ENCODE measurements at regions not wholly inside any gene's neighbourhood (a gene's known extent, or its start where the extent isn't known, plus 50 kb on each side); places are given as distances from the start of the nearest gene placed in this dataset.

DNA sequence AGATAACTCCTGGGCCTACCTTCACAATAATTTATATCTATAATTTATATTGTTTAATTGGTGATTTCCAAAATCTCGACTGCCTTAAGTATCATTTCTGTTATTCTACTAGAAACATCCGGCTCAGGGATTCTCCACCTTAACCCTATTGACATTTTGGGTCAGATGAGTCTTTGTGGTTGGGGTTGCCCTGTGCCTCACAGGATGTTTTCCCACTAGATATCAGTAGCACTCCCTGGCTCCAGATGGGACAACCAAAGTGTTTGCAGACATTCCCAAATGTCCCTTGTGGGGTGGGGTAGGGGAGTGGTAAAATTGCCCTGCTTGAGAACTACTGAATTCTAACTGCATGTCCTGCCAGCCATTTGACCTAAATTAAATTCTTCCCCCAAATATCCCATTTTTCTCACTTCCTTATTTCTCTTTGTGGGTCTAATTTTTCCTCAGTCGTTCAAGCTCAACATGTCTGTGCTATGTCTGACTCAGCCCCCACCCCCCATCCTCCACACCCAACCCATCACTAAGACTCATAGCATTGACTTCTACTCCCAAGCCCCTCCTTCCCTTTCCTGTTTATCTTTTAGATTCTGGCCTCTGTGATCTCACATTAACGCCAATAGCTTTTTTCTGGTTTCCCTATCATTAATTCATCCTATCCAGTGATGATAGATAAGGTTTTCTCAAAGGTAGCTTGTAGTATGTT is 545.1 kb downstream of the EFNB2 start:
- H3K4me1 ChIP-seq (replicated peaks in 1 of 2) = no peaks in the 10 kb centered on the region
- H3K36me3 ChIP-seq (replicated peaks in 1 of 2) = no peaks in the 10 kb centered on the region
- DNase-seq = no peak
- 65 to 78% (median 67%) methylated on average over 4 of the region's 4 CpGs for WGBS, 4 donors
- H3K4me3 ChIP-seq = no peak overlapping the region
- no peaks in the 10 kb centered on the region for H3K27me3 ChIP-seq
- intact Hi-C loops (cut with DNase I) = no loop called here
- no peak overlapping the region for H3K27ac ChIP-seq
- TF ChIP-seq POLR2A (IDR thresholded peaks at IDR 0.05) = no peak
- TF ChIP-seq, protein P1, sequence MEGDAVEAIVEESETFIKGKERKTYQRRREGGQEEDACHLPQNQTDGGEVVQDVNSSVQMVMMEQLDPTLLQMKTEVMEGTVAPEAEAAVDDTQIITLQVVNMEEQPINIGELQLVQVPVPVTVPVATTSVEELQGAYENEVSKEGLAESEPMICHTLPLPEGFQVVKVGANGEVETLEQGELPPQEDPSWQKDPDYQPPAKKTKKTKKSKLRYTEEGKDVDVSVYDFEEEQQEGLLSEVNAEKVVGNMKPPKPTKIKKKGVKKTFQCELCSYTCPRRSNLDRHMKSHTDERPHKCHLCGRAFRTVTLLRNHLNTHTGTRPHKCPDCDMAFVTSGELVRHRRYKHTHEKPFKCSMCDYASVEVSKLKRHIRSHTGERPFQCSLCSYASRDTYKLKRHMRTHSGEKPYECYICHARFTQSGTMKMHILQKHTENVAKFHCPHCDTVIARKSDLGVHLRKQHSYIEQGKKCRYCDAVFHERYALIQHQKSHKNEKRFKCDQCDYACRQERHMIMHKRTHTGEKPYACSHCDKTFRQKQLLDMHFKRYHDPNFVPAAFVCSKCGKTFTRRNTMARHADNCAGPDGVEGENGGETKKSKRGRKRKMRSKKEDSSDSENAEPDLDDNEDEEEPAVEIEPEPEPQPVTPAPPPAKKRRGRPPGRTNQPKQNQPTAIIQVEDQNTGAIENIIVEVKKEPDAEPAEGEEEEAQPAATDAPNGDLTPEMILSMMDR (IDR thresholded peaks at IDR 0.05) = no peak
- H3K9me3 ChIP-seq (replicated peaks in 1 of 3) = no peaks in the 10 kb centered on the region

DNA sequence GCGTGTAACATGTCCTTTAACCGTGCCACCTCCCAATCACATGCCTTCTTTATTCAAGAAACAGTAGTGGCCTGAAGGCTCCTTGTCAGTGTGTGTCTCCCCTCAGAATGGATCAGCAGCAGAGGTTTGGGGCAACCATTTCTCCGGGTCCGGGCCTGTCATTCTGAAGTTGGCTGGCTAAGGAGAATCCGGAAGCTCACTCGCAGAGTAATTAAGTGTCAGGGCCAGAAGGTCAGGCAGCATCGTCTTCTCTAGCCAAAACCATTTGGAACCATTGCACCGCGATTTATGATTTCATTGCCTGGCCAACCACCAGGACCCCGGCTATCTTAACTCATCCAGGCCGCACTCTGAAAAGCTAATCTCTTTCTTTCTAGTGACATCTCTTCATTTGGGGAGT is 550.8 kb downstream of the EFNB2 start:
- 69 to 79% (median 75%) methylated on average over 11 of the region's 11 CpGs for WGBS, 4 donors
- no peaks in the 10 kb centered on the region for H3K9me3 ChIP-seq (replicated peaks in 1 of 3)
- no peak overlapping the region for H3K27ac ChIP-seq

DNA sequence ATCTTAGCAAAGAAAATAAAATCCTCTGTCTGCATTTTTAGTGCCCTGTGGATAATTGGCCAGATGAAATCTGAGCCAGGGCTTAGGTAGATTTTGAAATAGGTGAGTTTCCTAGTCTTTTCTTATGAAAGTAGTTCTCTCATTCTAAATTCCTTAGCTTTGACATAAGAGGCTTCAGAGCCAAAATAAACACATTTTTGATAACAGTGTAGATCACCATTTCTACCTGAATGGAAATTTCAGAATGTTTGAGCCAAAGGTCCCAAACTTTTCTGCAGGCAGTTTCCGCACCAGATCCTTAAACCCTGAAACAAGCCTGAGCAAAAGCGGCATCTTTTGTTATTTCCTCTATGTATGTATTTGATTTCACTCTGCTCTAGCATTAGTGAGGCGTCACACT is 551.2 kb downstream of the EFNB2 start:
- H3K36me3 ChIP-seq (replicated peaks in 1 of 2) = no peaks in the 10 kb centered on the region
- no peak overlapping the region for H3K27ac ChIP-seq
- no peak for TF ChIP-seq POLR2A (IDR thresholded peaks at IDR 0.05)
- TF ChIP-seq, protein P1 (IDR thresholded peaks at IDR 0.05) = no peak
- intact Hi-C loops (cut with DNase I) = no loop called here
- 91 to 99% (median 93%) methylated on average over 3 of the region's 3 CpGs for WGBS, 4 donors
- no peak for DNase-seq
- H3K9me3 ChIP-seq (replicated peaks in 1 of 3) = no peaks in the 10 kb centered on the region
- no peaks in the 10 kb centered on the region for H3K27me3 ChIP-seq
- no peak overlapping the region for H3K4me3 ChIP-seq
- no peaks in the 10 kb centered on the region for H3K4me1 ChIP-seq (replicated peaks in 1 of 2)

More for the DNA sequence above, 550.8 kb downstream of the EFNB2 start:
- H3K4me3 ChIP-seq = no peak overlapping the region
- H3K27me3 ChIP-seq = no peaks in the 10 kb centered on the region
- no peaks in the 10 kb centered on the region for H3K4me1 ChIP-seq (replicated peaks in 1 of 2)
- TF ChIP-seq, protein P1 (IDR thresholded peaks at IDR 0.05) = no peak
- no peak for TF ChIP-seq POLR2A (IDR thresholded peaks at IDR 0.05)
- intact Hi-C loops (cut with DNase I) = no loop called here
- H3K36me3 ChIP-seq (replicated peaks in 1 of 2) = no peaks in the 10 kb centered on the region
- no peak for DNase-seq

DNA sequence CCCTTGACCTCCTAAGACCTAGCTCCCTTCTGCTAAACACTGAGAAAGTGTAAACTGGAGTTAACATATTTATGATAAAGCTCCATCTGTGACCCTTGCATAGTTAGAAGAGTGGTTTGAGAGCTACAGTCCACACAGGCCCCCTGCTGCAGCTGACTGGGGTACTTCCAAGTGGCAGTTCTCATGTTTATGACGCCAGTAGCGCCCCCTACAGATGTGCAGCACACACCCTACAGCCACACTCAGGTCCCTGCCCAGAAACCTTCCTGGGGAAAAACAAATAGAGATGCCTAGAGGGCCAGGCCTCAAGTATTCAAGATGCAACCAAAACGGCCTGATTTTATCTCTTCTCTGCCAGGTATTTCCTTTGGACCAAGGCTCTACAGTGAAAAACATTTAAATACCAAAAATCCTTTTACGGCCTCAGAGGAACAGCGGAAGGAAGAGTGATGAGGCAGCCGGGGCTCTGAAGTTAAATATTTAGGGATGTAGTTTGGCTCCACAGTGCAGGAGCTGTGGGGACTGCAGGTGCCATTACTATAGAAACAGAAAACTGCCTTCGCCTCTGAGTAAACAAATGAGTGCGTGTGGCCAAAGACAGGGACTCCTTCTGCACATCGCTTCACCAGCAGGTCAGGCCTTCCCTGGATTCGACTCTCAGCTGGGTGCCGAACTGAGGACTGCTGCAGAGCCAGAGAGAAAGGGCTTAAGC is 553.1 kb downstream of the EFNB2 start:
- Histone ChIP-seq H3K9me3 (replicated peaks in 1 of 3) (no peaks in the 10 kb centered on the region), H3K27ac (no peak overlapping the region), H3K36me3 (replicated peaks in 1 of 2) (no peaks in the 10 kb centered on the region), H3K4me1 (replicated peaks in 1 of 2) (no peaks in the 10 kb centered on the region), H3K4me3 (no peak overlapping the region), H3K27me3 (no peaks in the 10 kb centered on the region)
- TF ChIP-seq, protein P1 (IDR thresholded peaks at IDR 0.05) = no peak
- TF ChIP-seq POLR2A (IDR thresholded peaks at IDR 0.05) = no peak
- no peak for DNase-seq
- intact Hi-C loops (cut with DNase I) = no loop called here
- WGBS, 4 donors = 72 to 81% (median 77%) methylated on average over 10 to 11 of the region's 11 CpGs
